Activated CD4-positive, alpha-beta T cell treated with anti-CD3 and anti-CD28 coated beads, Interleukin-2, Interleukin-6, amounts not matched to agents 100 ng/mL and 50 ng/mL, durations not matched to agents 16 hours and 8 hours (primary cell): ENCODE measurements at regions not wholly inside any gene's neighbourhood (a gene's known extent, or its start where the extent isn't known, plus 50 kb on each side); places are given as distances from the start of the nearest gene placed in this dataset.

Experiments
- DNase-seq: peaks from one replicate; pipeline ENCODE4 v3.0.0-alpha.2; 2020

GRCh38 chr3:16079519-16079918 is 95.0 kb upstream of the GALNT15 start:
- DNase-seq = no peak

- no peak for DNase-seq
Measured at GRCh38 chr3:16081661-16082060, 92.8 kb upstream of the GALNT15 start.

- DNase-seq = no peak
Measured at GRCh38 chr3:16084887-16085286, 89.6 kb upstream of the GALNT15 start.

- DNase-seq = no peak
Measured at GRCh38 chr3:16085410-16085809, 89.1 kb upstream of the GALNT15 start.

- DNase-seq = no peak
Measured at GRCh38 chr3:16085884-16086608, 88.4 kb upstream of the GALNT15 start.

GRCh38 chr3:16086690-16087089 is 87.8 kb upstream of the GALNT15 start:
- no peak for DNase-seq

GRCh38 chr3:16088496-16088895 is 86.0 kb upstream of the GALNT15 start:
- DNase-seq = no peak

- DNase-seq = no peak
Measured at GRCh38 chr3:16089521-16089920, 85.0 kb upstream of the GALNT15 start.

- DNase-seq = no peak
Measured at GRCh38 chr3:16090024-16090423, 84.5 kb upstream of the GALNT15 start.

- no peak for DNase-seq
Measured at GRCh38 chr3:16090706-16091105, 83.8 kb upstream of the GALNT15 start.

GRCh38 chr3:16092923-16093322 is 81.6 kb upstream of the GALNT15 start:
- no peak for DNase-seq

GRCh38 chr3:16101295-16102186 is 72.9 kb upstream of the GALNT15 start:
- DNase-seq = peak; percentile 30

- no peak for DNase-seq
Measured at GRCh38 chr3:16102187-16102561, 72.3 kb upstream of the GALNT15 start.

GRCh38 chr3:16102905-16103364 is 71.5 kb upstream of the GALNT15 start:
- no peak for DNase-seq

GRCh38 chr3:16103472-16103871 is 71.0 kb upstream of the GALNT15 start:
- DNase-seq = no peak

GRCh38 chr3:16104156-16104555 is 70.3 kb upstream of the GALNT15 start:
- no peak for DNase-seq

GRCh38 chr3:16106050-16106449 is 68.4 kb upstream of the GALNT15 start:
- no peak for DNase-seq

GRCh38 chr3:16108424-16108823 is 66.1 kb upstream of the GALNT15 start:
- no peak for DNase-seq

- DNase-seq = no peak
Measured at GRCh38 chr3:16109929-16110328, 64.6 kb upstream of the GALNT15 start.

- no peak for DNase-seq
Measured at GRCh38 chr3:16112910-16113504, 61.5 kb upstream of the GALNT15 start.

- DNase-seq = no peak
Measured at GRCh38 chr3:16113704-16114103, 60.8 kb upstream of the GALNT15 start.

- DNase-seq = no peak
Measured at GRCh38 chr3:16114429-16114828, 60.1 kb upstream of the GALNT15 start.

GRCh38 chr3:16114930-16115329 is 59.5 kb upstream of the GALNT15 start:
- DNase-seq = no peak

- DNase-seq = no peak
Measured at GRCh38 chr3:16118396-16118795, 56.1 kb upstream of the GALNT15 start.
